Astrocyte of the cerebellum (primary cell): ENCODE measurements at regions not wholly inside any gene's neighbourhood (a gene's known extent, or its start where the extent isn't known, plus 50 kb on each side); places are given as distances from the start of the nearest gene placed in this dataset.

Experiments
- DNase-seq: peaks from one replicate; pipeline ENCODE4 v3.0.0-alpha.2; 2011; ENCODE audit warnings: low read depth
- H3K4me3 ChIP-seq: 2 replicates; pipeline ENCODE4 v1.5.1; 2011; ENCODE audit warnings: mild to moderate bottlenecking, low read depth, low read length, moderate library complexity
- in situ Hi-C: cut with HindIII; loops from 2 replicates; pipeline ENCODE4 v1.10.0; 2017; ENCODE audit warnings: low sequenced_read_pairs
- TF ChIP-seq, protein P1 (sequence below): IDR thresholded peaks from 2 replicates; pipeline ENCODE4 v1.5.1; 2012; ENCODE audit warnings: low read length, low read depth, moderate library complexity, mild to moderate bottlenecking; ENCODE audit errors: missing control alignments

GRCh38 chr13:75050419-75051046 is 431.4 kb downstream of the TBC1D4 start:
- TF ChIP-seq, protein P1, sequence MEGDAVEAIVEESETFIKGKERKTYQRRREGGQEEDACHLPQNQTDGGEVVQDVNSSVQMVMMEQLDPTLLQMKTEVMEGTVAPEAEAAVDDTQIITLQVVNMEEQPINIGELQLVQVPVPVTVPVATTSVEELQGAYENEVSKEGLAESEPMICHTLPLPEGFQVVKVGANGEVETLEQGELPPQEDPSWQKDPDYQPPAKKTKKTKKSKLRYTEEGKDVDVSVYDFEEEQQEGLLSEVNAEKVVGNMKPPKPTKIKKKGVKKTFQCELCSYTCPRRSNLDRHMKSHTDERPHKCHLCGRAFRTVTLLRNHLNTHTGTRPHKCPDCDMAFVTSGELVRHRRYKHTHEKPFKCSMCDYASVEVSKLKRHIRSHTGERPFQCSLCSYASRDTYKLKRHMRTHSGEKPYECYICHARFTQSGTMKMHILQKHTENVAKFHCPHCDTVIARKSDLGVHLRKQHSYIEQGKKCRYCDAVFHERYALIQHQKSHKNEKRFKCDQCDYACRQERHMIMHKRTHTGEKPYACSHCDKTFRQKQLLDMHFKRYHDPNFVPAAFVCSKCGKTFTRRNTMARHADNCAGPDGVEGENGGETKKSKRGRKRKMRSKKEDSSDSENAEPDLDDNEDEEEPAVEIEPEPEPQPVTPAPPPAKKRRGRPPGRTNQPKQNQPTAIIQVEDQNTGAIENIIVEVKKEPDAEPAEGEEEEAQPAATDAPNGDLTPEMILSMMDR = no peak
- in situ Hi-C loops = no loop called here
- DNase-seq = no peak
- H3K4me3 ChIP-seq = no peak overlapping the region

DNA sequence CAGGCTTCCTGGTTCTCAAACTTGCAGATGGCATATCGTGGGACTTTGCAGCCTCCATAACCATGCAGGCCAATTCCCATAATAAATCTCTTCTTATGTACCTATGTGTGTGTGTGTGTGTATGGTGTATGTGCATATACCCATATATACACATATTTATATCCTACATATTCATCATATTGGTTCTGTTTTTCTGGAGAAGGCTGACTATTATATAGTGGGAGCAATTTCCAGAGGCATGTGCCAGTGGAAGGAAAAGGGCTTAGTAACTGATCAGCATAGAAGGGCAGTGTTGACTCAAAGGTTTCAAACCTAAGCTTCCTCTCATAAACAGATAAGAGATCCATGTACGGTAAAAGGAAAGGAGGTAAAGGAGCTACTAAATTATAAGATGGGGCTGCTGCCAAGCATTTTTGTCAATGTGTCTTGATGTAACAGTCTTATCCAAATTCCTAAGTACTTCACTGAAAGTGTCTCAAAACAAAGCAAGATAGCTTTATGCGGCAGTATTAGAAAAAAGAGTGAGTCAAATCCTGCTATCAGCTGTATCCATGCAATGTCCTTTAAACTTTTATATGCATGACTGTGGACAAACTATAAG is 432.1 kb downstream of the TBC1D4 start:
- in situ Hi-C loops = no loop called here
- H3K4me3 ChIP-seq = no peak overlapping the region
- DNase-seq = no peak
- TF ChIP-seq, protein P1 = no peak

DNA sequence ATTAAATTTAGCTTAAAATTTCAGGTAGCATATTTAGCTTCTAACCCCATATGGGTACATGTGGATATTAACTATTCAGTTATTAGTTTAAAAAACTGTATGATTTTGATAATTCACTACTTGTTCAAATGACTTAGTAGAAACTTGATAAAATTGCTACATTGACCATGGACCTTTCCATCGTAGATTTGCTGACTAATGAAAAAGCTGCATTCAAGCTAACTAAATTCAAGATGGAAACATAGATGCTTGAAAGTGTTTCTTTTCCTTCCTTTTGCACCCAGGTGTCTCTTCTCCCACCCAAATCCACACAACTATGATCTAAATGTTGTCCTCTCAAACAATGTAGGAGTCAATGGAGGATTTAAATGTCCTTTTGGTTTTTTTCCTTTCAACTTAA is 439.2 kb downstream of the TBC1D4 start:
- no peak overlapping the region for H3K4me3 ChIP-seq
- in situ Hi-C loops = no loop called here
- no peak for DNase-seq
- TF ChIP-seq, protein P1 = no peak

GRCh38 chr13:75038393-75039113 is 443.4 kb downstream of the TBC1D4 start:
- in situ Hi-C loops = no loop called here
- H3K4me3 ChIP-seq = no peak overlapping the region
- TF ChIP-seq, protein P1 = no peak
- DNase-seq = no peak

- no peak for DNase-seq
- in situ Hi-C loops = no loop called here
- TF ChIP-seq, protein P1 = no peak
- no peak overlapping the region for H3K4me3 ChIP-seq
These were observed 456.0 kb downstream of the TBC1D4 start for GRCh38 chr13:75025956-75026355.

DNA sequence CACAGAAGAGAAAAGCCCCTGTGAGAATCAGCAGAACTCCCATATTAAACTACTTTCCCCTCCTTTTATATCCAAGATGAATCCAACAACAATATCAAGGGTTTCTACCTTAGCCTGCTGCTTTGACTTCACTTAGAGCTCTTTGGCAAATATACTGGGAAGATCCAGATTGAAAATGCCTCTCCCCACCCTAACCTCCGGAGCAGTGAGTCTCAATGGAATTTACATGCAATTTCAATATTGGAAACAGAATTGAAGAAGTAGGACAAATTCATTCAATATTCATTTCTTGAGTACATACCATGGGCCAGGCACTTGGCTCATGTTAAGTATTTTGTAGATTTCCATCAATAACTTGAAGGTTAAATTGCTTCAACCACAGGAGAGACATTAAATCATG is 457.4 kb downstream of the TBC1D4 start:
- TF ChIP-seq, protein P1 = no peak
- no peak overlapping the region for H3K4me3 ChIP-seq
- no peak for DNase-seq
- in situ Hi-C loops = no loop called here
